ENCODE measurements at regions not wholly inside any gene's neighbourhood (a gene's known extent, or its start where the extent isn't known, plus 50 kb on each side); places are given as distances from the start of the nearest gene placed in this dataset.

- ATAC-seq (no peak), DNase-seq (ENCODE audit: low spot score) (no peak), FAIRE-seq (no peak)
- Histone ChIP-seq H4K20me1 (ENCODE audit: insufficient read depth, low read length) (no peaks in the 10 kb centered on the region), H3K4me1 (ENCODE audit: insufficient read depth, low read length) (no peaks in the 10 kb centered on the region), H3K9ac (ENCODE audit: insufficient read depth, low read depth, low read length) (no peak overlapping the region), H3K36me3 (replicated peaks in 1 of 2; ENCODE audit: control insufficient read depth in 1 of 2, insufficient read depth in 2 of 2, low read length in 2 of 2) (no peaks in the 10 kb centered on the region), H2AFZ (ENCODE audit: low read length) (no peak overlapping the region), H3K27ac (ENCODE audit: extremely low read length, insufficient read depth, low read length) (no peak overlapping the region), H3K79me2 (ENCODE audit: insufficient read depth, low read length) (no peaks in the 10 kb centered on the region), H3K4me3 (replicated peaks in 1 of 3; ENCODE audit: insufficient read depth in 1 of 3, low read depth in 2 of 3, low read length in 3 of 3) (no peak overlapping the region), H3K4me2 (ENCODE audit: low read depth, low read length) (no peak overlapping the region), H3K9me3 (ENCODE audit: low read length) (no peaks in the 10 kb centered on the region), H3K27me3 (ENCODE audit: control insufficient read depth in 1 of 2, insufficient read depth in 2 of 2, low read length in 2 of 2) (no peaks in the 10 kb centered on the region; a peak in 1 of 5 replicates)
- BruUV-seq (replicated peaks): no TSS peak
- intact Hi-C loops (cut with micrococcal nuclease; ENCODE audit: unreplicated experiment) (loop anchor here (5.0 kb wide), 1 partner anchor 1289 kb away; no protein-coding TSS in a partner anchor), in situ Hi-C loops (cut with HindIII; ENCODE audit: extremely low pct_ligation_motif_present, low pct_unique_long_range_greater_than_20kb) (no loop called here)
- CTCF ChIA-PET (ENCODE audit: low intra/inter-chr PET ratio, low total read pairs): no interaction called here
- POLR2A ChIA-PET: no interaction called here
- no peak for TF ChIP-seq ZNF883 (CRISPR knock-in tag; IDR thresholded peaks at IDR 0.05; ENCODE audit: not compliant biosample characterization)
- TF ChIP-seq ZNF562 (CRISPR knock-in tag; IDR thresholded peaks at IDR 0.05; ENCODE audit: borderline replicate concordance): no peak
- no peak for TF ChIP-seq ZNF234 (CRISPR knock-in tag; conservative IDR thresholded peaks at IDR 0.05)
These were observed 382.8 kb upstream of the WWC1 start for GRCh38 chr5:167908606-167909005.

- CTCF ChIA-PET (ENCODE audit: low intra/inter-chr PET ratio, low total read pairs): no interaction called here
- H3K9me3 ChIP-seq (ENCODE audit: low read length): no peaks in the 10 kb centered on the region
- H3K4me1 ChIP-seq (ENCODE audit: insufficient read depth, low read length): no peaks in the 10 kb centered on the region
- POLR2A ChIA-PET: no interaction called here
- H3K36me3 ChIP-seq (replicated peaks in 1 of 2; ENCODE audit: control insufficient read depth in 1 of 2, insufficient read depth in 2 of 2, low read length in 2 of 2): no peaks in the 10 kb centered on the region
- H3K27me3 ChIP-seq (ENCODE audit: control insufficient read depth in 1 of 2, insufficient read depth in 2 of 2, low read length in 2 of 2): no peaks in the 10 kb centered on the region; a peak in 2 of 5 replicates
- in situ Hi-C loops (cut with HindIII; ENCODE audit: extremely low pct_ligation_motif_present, low pct_unique_long_range_greater_than_20kb) (no loop called here), intact Hi-C loops (cut with micrococcal nuclease; ENCODE audit: unreplicated experiment) (no loop called here)
- H3K4me2 ChIP-seq (ENCODE audit: low read depth, low read length): no peak overlapping the region
- no peaks in the 10 kb centered on the region for H3K79me2 ChIP-seq (ENCODE audit: insufficient read depth, low read length)
- ATAC-seq (no peak), DNase-seq (ENCODE audit: low spot score) (no peak), FAIRE-seq (no peak)
- H3K4me3 ChIP-seq (replicated peaks in 1 of 3; ENCODE audit: insufficient read depth in 1 of 3, low read depth in 2 of 3, low read length in 3 of 3): no peak overlapping the region
- under 1% methylated on average over 5 of the region's 6 CpGs for WGBS (ENCODE audit: low lambda C conversion rate)
- H2AFZ ChIP-seq (ENCODE audit: low read length): no peak overlapping the region
- TF ChIP-seq ZFP41 (CRISPR knock-in tag; IDR thresholded peaks at IDR 0.05; ENCODE audit: borderline replicate concordance): no peak
- TF ChIP-seq POLR2A (IDR thresholded peaks at IDR 0.05; ENCODE audit: insufficient read depth in 1 of 2, low read depth in 2 of 2, low read length in 2 of 2): no peak
- TF ChIP-seq YEATS2 (CRISPR knock-in tag; IDR thresholded peaks at IDR 0.05; ENCODE audit: borderline replicate concordance): no peak
- no peak for TF ChIP-seq DRAP1 (CRISPR knock-in tag; IDR thresholded peaks at IDR 0.05)
- TF ChIP-seq GATA4 (IDR thresholded peaks at IDR 0.05; ENCODE audit: borderline replicate concordance, low read depth): no peak
- no peak for TF ChIP-seq ZNF451 (CRISPR knock-in tag; IDR thresholded peaks at IDR 0.05)
- TF ChIP-seq ZXDC (CRISPR knock-in tag; IDR thresholded peaks at IDR 0.05): no peak
- TF ChIP-seq FIP1L1 (IDR thresholded peaks at IDR 0.05; ENCODE audit: borderline replicate concordance, insufficient read depth, low read depth, low read length): no peak
- no peak for TF ChIP-seq IRX3 (CRISPR knock-in tag; IDR thresholded peaks at IDR 0.05; ENCODE audit: borderline replicate concordance, low read depth)
- H4K20me1 ChIP-seq (ENCODE audit: insufficient read depth, low read length): no peaks in the 10 kb centered on the region
- BruUV-seq (replicated peaks): no TSS peak
- H3K27ac ChIP-seq (ENCODE audit: extremely low read length, insufficient read depth, low read length): no peak overlapping the region
- H3K9ac ChIP-seq (ENCODE audit: insufficient read depth, low read depth, low read length): no peak overlapping the region
These were observed 378.3 kb upstream of the WWC1 start for GRCh38 chr5:167912941-167913665.
